ENCODE measurements at regions not wholly inside any gene's neighbourhood (a gene's known extent, or its start where the extent isn't known, plus 50 kb on each side); places are given as distances from the start of the nearest gene placed in this dataset.

DNA sequence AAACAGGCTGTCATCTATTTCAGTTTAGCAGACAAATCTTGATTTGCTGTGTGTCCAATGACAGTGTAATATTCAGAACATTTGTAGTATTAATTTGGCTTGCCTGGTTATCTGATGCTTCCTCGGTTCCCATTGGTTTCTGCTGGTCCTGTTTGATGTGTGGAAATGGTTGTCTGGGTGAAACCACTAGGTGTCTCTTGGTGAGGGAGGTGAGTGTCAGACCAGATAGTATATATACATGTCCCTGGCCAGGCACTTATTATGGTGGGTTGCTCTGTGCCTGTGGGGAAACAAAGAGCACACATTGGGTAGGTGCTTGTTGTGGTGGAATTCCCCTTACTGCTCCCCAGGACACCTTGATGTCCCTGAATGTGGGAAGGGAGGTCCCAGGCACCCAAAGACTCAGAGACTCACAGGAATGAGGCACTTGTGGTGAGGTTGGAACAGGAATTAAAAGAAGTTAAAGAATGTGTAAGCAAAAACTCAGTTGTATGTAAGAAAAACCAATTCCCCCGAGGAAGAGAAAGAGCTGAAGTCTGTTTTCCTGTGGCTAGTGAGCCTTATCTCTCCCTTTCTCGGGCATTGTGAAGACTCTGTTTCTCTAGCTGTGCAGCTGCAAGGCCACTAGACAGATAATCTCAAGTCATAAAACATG lies 1519.1 kb downstream of the BRINP3 start:
- TF ChIP-seq CTCF (conservative IDR thresholded peaks at IDR 0.05) (no peak), EZH2 (IDR thresholded peaks at IDR 0.05; ENCODE audit: low read depth) (no peak)

Data from PC-9 (cell line).